Daoy (cell line): ENCODE measurements at regions not wholly inside any gene's neighbourhood (a gene's known extent, or its start where the extent isn't known, plus 50 kb on each side); places are given as distances from the start of the nearest gene placed in this dataset.

Source experiments
- DNase-seq: peaks from one replicate; pipeline ENCODE4 v3.0.0-alpha.2; 2015; ENCODE audit warnings: low read depth

DNA sequence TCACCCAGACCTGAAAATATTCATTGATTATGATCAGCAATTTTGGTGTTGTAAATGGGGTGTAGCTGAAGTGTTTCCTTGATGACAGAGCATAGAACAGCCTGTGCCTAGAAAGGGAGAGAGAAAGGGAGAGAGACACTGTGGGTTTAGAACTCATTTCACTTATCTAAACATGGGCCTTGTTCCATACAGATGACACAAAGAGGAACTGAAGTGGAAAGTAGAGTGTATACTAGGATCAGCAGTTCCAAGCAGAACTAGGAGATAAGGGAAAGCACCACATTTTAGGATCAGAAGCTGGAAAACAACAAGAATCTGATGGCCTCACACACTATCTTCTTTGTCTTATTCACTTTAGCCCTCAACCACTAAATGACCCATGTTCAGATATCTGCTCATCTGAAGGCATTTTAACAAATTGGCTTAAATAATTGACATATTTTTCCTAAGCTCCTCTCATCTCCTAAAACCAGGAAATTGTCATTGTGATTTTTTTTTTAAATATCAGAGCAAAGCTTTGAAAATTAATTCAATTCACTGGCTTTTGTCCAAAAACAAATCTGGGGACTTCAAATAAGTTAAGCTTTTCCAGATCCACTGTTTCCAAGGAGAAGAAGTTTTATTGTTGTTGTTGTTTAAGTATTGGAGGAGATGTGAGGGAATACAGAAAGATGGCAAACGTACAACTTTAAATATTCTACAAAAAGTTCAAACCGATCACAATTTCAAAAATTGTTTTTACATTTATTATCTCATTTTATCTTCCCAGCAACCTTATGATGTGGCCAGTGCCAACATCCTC, 103.8 kb downstream of the LYPLAL1 start:
- no peak for DNase-seq

DNA sequence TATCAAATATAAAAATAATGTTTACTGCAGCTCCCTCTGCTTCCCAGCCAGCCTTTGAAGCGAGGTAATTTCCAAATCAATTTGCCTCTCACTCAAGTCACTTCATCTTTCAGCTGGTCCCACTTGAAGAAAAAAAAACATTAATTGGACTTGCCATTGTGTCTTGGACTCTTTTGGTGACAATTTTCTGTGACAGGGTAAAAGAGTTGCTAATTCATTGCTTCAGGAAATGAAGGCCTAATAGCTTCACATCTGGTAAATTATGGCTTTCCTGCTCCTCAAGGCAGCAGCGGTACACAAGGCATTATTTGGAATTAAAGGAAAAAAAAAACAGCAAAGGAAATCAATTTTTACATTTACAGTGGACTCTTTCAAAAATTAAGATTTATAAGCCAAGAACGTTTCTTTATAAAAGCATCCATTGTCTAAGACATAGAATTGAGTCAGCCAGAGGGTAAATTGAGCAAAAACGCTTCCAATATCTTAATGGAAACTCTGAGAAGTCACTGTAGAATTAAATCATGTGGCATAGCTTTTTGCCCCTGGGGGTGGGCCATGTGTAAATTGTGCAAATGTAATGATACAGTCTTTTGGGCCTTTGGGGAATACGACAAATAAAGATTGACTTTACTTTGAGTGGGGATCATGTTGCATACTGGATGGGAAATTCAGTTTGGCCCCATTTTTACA, 102.5 kb downstream of the LYPLAL1 start:
- no peak for DNase-seq

DNA sequence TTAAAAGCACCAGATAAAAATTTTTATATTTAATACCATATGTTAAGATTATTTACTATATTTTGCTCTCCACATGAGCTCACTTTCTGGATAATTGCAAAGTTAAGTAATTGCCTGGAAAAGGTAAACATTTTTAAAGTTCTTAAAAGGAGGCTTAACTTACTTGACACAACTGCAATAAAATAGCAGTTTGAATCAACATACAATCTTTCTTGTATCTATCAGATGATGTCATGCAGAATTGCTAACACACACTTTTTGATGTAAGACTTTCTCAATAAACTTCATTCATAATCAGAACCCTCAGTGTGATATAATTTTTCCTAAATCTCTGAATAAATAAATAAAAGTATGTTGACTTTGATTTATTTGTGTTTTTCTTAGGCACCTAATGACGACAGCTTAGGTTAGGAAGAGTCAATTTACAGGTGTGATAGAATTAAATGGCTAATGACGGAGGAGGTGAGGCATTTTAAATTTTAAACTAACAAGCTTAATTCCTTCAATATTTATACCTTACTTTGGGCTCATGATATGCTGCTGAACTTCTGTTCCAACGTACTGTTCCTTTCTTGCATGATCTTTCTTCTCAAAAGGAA, 99.5 kb downstream of the LYPLAL1 start:
- no peak for DNase-seq

DNA sequence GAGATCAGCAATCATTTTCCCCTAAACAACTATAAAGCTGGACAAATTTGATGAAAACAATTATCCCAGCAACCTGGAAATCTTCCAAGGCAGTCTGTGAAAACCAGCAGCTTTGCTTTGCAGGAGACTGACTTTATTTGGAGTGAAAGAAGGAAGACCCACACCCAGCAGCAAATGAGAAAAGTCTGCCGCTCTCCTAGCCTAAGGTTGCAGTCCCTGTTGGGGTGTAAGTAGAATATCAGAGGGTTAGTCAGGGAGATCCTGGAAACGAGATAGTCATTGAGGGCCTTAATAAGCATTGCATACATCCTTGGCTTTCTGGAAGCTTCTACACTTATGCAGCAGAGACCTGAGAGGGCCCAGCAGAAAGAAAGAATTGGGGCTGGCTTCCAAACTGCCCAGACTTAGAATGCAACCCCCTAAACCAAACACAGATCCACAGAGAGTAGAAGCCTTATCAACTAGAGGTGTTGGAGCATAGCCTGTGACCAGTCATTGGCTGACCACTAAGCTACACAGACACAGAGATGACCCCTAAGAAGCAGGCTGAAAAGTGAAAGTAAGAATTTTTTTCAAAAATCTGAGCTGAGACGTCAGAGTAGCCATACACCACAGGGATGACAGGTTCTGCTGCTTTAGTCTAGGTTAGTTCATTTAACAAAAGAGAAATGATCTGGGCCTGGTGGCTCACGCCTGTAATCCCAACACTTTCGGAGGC, 98.3 kb downstream of the LYPLAL1 start:
- DNase-seq, result peak; percentile 25

DNA sequence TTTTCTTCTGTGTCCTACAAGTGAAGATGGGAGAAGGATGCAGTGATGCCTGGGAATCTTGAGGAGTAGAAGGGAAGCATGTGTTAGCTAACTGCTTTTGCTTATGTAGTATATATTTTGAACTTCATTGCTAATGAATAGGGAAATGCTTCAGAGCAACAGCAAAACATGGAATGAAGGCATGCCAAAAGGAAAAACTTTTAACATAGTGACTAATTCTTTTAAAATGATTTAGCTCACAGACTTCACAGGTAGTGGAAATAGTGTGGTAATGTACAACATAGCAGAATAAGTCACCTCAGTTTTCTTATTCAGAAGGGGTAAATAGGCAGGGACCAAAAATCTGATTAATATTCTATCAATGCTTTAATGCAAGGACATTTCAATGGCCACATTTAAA, 95.5 kb downstream of the LYPLAL1 start:
- DNase-seq, result no peak

DNA sequence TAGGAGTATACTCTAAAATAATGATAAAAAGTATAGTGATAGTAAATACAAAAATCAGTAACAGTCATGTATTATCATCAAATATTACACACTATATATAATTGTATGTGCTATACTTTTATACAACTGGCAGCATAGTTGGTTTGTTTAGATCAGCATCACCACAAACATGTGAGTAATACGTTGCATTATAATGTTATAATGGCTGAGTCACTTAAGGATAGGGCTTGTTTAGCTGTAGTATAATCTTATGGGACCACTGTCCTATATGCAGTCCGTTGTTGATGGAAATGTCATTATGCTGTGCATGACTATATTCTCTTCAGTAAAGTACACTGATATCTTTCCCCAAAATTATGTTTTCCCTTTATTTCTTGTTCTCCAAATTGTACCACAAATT, 92.8 kb downstream of the LYPLAL1 start:
- no peak for DNase-seq

DNA sequence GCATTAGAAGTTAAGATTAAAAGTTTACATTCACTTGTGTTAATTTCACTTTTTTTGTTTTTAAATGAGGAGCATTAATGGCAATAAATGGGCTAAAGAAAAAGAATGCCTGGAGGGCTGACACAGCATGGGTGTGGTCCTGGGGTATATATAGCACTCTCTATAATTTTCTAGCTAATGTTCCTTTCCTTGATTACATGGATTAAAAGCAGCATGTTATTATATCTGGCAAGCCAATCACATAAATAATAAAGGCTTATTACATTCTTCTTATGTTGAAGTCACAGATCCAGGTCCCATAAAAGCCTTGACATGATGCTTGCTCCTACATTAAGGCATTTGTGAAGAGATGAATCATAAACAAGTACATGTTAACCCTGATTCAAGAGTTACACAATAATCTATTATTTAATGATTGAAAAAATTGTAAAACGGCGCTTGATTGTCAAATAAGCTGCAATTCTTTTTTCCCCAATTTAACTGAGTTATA, 91.4 kb downstream of the LYPLAL1 start:
- no peak for DNase-seq

DNA sequence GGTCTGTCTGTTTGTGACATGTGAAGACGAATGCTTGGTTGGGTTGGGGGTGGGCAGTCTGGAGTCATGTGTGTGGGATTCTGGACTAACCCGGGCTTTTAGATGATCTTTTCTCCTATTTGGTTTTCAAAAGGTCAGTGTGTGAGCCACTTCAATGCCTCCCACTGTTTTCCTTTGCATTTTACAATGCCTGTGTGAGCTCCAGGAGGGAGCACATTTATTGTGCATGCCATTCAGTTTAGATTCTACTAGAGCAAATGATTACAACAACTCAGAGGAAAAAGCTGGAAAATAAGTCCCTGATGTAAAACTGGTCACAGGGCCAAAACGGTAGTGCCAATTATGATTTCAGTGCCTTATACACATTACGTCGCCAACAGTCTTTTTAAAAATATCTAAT, 90.9 kb downstream of the LYPLAL1 start:
- DNase-seq, result no peak
